ENCODE measurements at regions not wholly inside any gene's neighbourhood (a gene's known extent, or its start where the extent isn't known, plus 50 kb on each side); places are given as distances from the start of the nearest gene placed in this dataset.

DNA sequence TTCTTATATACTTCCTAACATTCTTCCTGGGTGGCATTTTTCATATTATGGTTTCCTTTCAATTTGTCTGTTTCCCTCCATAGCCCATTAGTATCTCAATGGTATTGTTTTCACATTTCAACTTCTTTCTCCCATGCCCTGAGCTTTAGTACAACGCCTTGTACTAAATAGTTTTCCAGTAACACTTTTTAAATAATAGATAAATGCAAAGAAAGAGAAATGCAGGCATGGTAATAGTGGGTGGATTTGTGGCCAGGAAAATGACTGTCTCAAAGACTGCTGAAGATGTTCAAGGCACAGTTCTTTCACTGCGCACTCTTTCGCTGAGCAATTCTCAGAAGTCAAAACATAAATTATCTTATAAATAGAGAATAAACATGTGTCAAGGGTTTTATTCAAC, 145.1 kb downstream of the LCA5 start:
- no peak overlapping the region for H3K4me3 ChIP-seq (replicated peaks; ENCODE audit: insufficient read depth, low read length)
- TF ChIP-seq, protein P1, sequence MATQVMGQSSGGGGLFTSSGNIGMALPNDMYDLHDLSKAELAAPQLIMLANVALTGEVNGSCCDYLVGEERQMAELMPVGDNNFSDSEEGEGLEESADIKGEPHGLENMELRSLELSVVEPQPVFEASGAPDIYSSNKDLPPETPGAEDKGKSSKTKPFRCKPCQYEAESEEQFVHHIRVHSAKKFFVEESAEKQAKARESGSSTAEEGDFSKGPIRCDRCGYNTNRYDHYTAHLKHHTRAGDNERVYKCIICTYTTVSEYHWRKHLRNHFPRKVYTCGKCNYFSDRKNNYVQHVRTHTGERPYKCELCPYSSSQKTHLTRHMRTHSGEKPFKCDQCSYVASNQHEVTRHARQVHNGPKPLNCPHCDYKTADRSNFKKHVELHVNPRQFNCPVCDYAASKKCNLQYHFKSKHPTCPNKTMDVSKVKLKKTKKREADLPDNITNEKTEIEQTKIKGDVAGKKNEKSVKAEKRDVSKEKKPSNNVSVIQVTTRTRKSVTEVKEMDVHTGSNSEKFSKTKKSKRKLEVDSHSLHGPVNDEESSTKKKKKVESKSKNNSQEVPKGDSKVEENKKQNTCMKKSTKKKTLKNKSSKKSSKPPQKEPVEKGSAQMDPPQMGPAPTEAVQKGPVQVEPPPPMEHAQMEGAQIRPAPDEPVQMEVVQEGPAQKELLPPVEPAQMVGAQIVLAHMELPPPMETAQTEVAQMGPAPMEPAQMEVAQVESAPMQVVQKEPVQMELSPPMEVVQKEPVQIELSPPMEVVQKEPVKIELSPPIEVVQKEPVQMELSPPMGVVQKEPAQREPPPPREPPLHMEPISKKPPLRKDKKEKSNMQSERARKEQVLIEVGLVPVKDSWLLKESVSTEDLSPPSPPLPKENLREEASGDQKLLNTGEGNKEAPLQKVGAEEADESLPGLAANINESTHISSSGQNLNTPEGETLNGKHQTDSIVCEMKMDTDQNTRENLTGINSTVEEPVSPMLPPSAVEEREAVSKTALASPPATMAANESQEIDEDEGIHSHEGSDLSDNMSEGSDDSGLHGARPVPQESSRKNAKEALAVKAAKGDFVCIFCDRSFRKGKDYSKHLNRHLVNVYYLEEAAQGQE (IDR thresholded peaks at IDR 0.05; ENCODE audit: insufficient replicate concordance, low read depth) = no peak
- TF ChIP-seq, protein P2, sequence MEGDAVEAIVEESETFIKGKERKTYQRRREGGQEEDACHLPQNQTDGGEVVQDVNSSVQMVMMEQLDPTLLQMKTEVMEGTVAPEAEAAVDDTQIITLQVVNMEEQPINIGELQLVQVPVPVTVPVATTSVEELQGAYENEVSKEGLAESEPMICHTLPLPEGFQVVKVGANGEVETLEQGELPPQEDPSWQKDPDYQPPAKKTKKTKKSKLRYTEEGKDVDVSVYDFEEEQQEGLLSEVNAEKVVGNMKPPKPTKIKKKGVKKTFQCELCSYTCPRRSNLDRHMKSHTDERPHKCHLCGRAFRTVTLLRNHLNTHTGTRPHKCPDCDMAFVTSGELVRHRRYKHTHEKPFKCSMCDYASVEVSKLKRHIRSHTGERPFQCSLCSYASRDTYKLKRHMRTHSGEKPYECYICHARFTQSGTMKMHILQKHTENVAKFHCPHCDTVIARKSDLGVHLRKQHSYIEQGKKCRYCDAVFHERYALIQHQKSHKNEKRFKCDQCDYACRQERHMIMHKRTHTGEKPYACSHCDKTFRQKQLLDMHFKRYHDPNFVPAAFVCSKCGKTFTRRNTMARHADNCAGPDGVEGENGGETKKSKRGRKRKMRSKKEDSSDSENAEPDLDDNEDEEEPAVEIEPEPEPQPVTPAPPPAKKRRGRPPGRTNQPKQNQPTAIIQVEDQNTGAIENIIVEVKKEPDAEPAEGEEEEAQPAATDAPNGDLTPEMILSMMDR (IDR thresholded peaks at IDR 0.05; ENCODE audit: insufficient read depth, low read length) = no peak
- no peak for TF ChIP-seq GABPA (IDR thresholded peaks at IDR 0.05; ENCODE audit: low read depth)
- no peak for TF ChIP-seq SPI1 (IDR thresholded peaks at IDR 0.05; ENCODE audit: borderline replicate concordance, low read depth)
- no peak for TF ChIP-seq POLR2AphosphoS5 (IDR thresholded peaks at IDR 0.05; ENCODE audit: low read depth)
- H3K27me3 ChIP-seq (ENCODE audit: insufficient read depth, poor library complexity, severe bottlenecking) = no peaks in the 10 kb centered on the region
- H3K27ac ChIP-seq (replicated peaks) = no peak overlapping the region
- DNase-seq (ENCODE audit: low read depth in 1 of 2, low spot score in 1 of 2) = no peak

DNA sequence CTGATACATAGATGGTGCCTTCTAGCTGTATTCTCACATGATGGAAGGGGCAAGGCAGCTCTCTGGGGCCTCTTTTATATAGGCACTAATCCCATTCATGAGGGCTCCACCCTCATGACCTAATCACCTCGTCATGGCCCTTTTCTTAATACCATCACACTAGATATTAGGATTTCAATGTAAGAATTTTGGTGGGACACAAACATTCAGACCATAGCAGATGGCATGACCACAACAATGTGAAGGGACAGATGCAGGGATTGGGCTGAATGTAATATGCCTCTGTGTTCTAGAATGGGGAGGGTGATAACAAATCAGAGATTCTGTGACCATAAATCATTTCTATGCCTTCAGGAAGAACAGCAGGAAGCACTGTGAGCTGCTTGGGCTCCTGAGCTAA, 145.8 kb downstream of the LCA5 start:
- H3K27ac ChIP-seq (replicated peaks) = no peak overlapping the region
- no peak overlapping the region for H3K4me3 ChIP-seq (replicated peaks; ENCODE audit: insufficient read depth, low read length)
- no peaks in the 10 kb centered on the region for H3K27me3 ChIP-seq (ENCODE audit: insufficient read depth, poor library complexity, severe bottlenecking)
- no peak for DNase-seq (ENCODE audit: low read depth in 1 of 2, low spot score in 1 of 2)
- TF ChIP-seq, protein P1 (IDR thresholded peaks at IDR 0.05; ENCODE audit: insufficient replicate concordance, low read depth) = no peak
- TF ChIP-seq SPI1 (IDR thresholded peaks at IDR 0.05; ENCODE audit: borderline replicate concordance, low read depth) (no peak), POLR2AphosphoS5 (IDR thresholded peaks at IDR 0.05; ENCODE audit: low read depth) (no peak), GABPA (IDR thresholded peaks at IDR 0.05; ENCODE audit: low read depth) (no peak)
- TF ChIP-seq, protein P2 (IDR thresholded peaks at IDR 0.05; ENCODE audit: insufficient read depth, low read length) = no peak

DNA sequence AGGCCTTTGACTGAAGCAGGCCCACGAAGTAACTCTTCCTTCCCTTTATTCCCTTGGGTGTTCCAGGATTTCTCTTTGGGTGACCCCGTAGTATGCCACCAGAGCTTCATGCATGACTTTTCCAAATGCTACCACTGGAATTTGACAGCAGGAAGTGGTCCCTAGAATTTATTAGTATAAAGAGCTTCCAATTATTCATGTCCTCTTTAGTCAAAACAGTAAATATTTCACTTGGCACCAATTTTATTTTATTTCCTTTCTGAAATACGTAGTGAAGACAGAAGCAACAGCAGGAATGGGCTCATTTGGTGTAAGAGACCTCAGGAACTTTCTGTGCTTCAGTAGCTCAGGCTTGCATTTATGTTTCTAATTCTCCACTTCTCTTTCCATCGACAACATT, 151.3 kb downstream of the LCA5 start:
- no peak overlapping the region for H3K4me3 ChIP-seq (replicated peaks; ENCODE audit: insufficient read depth, low read length)
- H3K27me3 ChIP-seq (ENCODE audit: insufficient read depth, poor library complexity, severe bottlenecking) = no peaks in the 10 kb centered on the region
- DNase-seq (ENCODE audit: low read depth in 1 of 2, low spot score in 1 of 2) = no peak
- no peak overlapping the region for H3K27ac ChIP-seq (replicated peaks)
- TF ChIP-seq SPI1 (IDR thresholded peaks at IDR 0.05; ENCODE audit: borderline replicate concordance, low read depth) = no peak
- TF ChIP-seq, protein P1 (IDR thresholded peaks at IDR 0.05; ENCODE audit: insufficient replicate concordance, low read depth) = no peak
- TF ChIP-seq, protein P2 (IDR thresholded peaks at IDR 0.05; ENCODE audit: insufficient read depth, low read length) = no peak
- TF ChIP-seq POLR2AphosphoS5 (IDR thresholded peaks at IDR 0.05; ENCODE audit: low read depth) = no peak
- TF ChIP-seq GABPA (IDR thresholded peaks at IDR 0.05; ENCODE audit: low read depth) = no peak

Measured in HL-60 (cell line).